GM12864 (cell line): ENCODE measurements at regions not wholly inside any gene's neighbourhood (a gene's known extent, or its start where the extent isn't known, plus 50 kb on each side); places are given as distances from the start of the nearest gene placed in this dataset.

Experiments used
- DNase-seq: peaks from one replicate; pipeline ENCODE4 v3.0.0-alpha.2; 2011; ENCODE audit warnings: low read depth
- H3K4me3 ChIP-seq: 2 replicates; pipeline ENCODE4 v1.5.1; 2011; ENCODE audit warnings: mild to moderate bottlenecking, low read depth, low read length, control low read depth
- CTCF ChIP-seq: IDR thresholded peaks from 2 replicates; pipeline ENCODE4 v1.5.1; 2011; ENCODE audit warnings: low read depth, mild to moderate bottlenecking, moderate library complexity, low read length, control low read depth, inconsistent platforms; ENCODE audit errors: missing control alignments

GRCh38 chr10:3433988-3434387, 261.4 kb upstream of the PITRM1 start:
- DNase-seq: no peak
- TF ChIP-seq CTCF: no peak
- no peak overlapping the region for H3K4me3 ChIP-seq

GRCh38 chr10:3433131-3433530, 260.5 kb upstream of the PITRM1 start:
- no peak for TF ChIP-seq CTCF
- no peak overlapping the region for H3K4me3 ChIP-seq

GRCh38 chr10:3432081-3432825, 259.7 kb upstream of the PITRM1 start:
- no peak for DNase-seq
- TF ChIP-seq CTCF: no peak
- no peak overlapping the region for H3K4me3 ChIP-seq

More at GRCh38 chr10:3433131-3433530, 260.5 kb upstream of the PITRM1 start:
- DNase-seq: no peak

GRCh38 chr10:3430501-3430900, 257.9 kb upstream of the PITRM1 start:
- TF ChIP-seq CTCF: no peak
- no peak for DNase-seq
- no peak overlapping the region for H3K4me3 ChIP-seq

GRCh38 chr10:3429676-3430075, 257.1 kb upstream of the PITRM1 start:
- H3K4me3 ChIP-seq: no peak overlapping the region
- TF ChIP-seq CTCF: no peak

GRCh38 chr10:3428826-3429225, 256.2 kb upstream of the PITRM1 start:
- TF ChIP-seq CTCF: no peak
- no peak overlapping the region for H3K4me3 ChIP-seq
- DNase-seq: no peak

More at GRCh38 chr10:3429676-3430075, 257.1 kb upstream of the PITRM1 start:
- no peak for DNase-seq

GRCh38 chr10:3427950-3428354, 255.4 kb upstream of the PITRM1 start:
- TF ChIP-seq CTCF: no peak
- H3K4me3 ChIP-seq: no peak overlapping the region
- DNase-seq: no peak
